Thoracic aorta (tissue), 2 donors: ENCODE measurements at regions not wholly inside any gene's neighbourhood (a gene's known extent, or its start where the extent isn't known, plus 50 kb on each side); places are given as distances from the start of the nearest gene placed in this dataset.

ENCODE experiments used
- ATAC-seq: fragments of 150-250 bp; one replicate; pipeline ENCODE4 v1.8.0; 2017; ENCODE audit warnings: low read depth; ENCODE audit not compliant: insufficient number of reproducible peaks, low FRiP score
- DNase-seq: peaks from one replicate; pipeline ENCODE4 v3.0.0-alpha.2; 2020; ENCODE audit warnings: low spot score
- H3K27ac ChIP-seq, 2 donors: fragments of 200-600 bp; sonication (generic); 1 replicate in 1 of 2; 2 replicates in 1 of 2; pipeline ENCODE4 v1.5.1; 2016; ENCODE audit warnings: mild to moderate bottlenecking in 2 of 2, moderate library complexity in 2 of 2
- H3K27me3 ChIP-seq: fragments of 200-600 bp; sonication (generic); replicated peaks from 2 replicates; pipeline ENCODE4 v1.6.0; 2016; ENCODE audit warnings: mild to moderate bottlenecking; ENCODE audit not compliant: insufficient read depth
- H3K36me3 ChIP-seq: fragments of 200-600 bp; sonication (generic); one replicate; pipeline ENCODE4 v1.5.1; 2016
- H3K4me1 ChIP-seq, 2 donors: fragments of 200-600 bp; sonication (generic); 1 replicate in 1 of 2; 2 replicates in 1 of 2; pipeline versions ENCODE4 v1.5.1 to v1.6.0; 2016; ENCODE audit warnings: low read depth in 2 of 2, mild to moderate bottlenecking in 1 of 2; ENCODE audit not compliant: control insufficient read depth in 1 of 2
- H3K4me3 ChIP-seq: fragments of 200-600 bp; sonication (generic); 2 replicates; pipeline ENCODE4 v1.5.1; 2016; ENCODE audit warnings: mild to moderate bottlenecking
- H3K9me3 ChIP-seq: fragments of 200-600 bp; sonication (generic); 2 replicates; pipeline ENCODE4 v1.5.1; 2016
- TF ChIP-seq, protein P1 (sequence below): fragments of 200-600 bp; sonication (generic); IDR thresholded peaks from one replicate; pipeline ENCODE4 v1.5.1; 2019; ENCODE audit warnings: antibody characterized with exemption

DNA sequence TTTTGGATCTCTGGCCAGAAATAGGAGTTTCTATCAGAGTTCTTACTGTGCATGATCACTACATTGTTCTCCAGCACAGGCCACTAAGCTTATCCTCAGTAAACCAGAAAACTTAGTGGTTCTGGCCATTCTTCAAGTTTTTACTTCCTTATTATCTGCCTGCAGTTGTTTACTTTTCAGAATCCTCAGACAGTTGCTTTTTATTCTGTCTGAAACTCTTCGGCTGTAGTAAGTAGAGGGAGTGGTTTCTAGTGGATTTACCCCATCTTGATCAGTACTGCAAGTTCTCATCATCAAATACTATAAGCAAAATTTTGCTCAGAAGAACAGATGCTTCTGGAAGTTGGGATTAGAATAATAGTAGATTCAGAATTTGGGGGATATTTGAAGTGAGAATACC is 193.0 kb upstream of the RARB start:
- no peaks in the 10 kb centered on the region for H3K36me3 ChIP-seq
- H3K27me3 ChIP-seq = no peaks in the 10 kb centered on the region

DNA sequence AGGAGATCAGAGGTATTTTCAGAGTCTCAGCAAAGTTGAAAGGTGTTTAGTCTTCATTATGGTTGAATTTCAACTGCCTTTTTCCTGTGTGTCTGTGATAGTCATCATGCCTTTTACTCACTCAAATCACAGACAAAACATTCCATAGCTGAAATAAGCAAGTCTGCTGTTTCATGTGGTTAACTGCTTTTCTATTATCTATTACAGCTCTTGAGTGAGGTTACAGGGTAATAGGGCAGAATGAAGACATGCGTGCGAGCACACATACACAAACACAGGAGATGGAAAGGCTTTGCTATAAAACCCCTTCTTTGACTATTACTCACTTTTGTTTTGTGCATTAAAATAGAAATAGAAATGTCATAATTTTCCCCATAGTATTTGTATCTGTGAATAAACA is 192.6 kb upstream of the RARB start:
- no peak for ATAC-seq
- no peak overlapping the region for H3K4me3 ChIP-seq
- no peaks in the 10 kb centered on the region for H3K27me3 ChIP-seq
- TF ChIP-seq, protein P1, sequence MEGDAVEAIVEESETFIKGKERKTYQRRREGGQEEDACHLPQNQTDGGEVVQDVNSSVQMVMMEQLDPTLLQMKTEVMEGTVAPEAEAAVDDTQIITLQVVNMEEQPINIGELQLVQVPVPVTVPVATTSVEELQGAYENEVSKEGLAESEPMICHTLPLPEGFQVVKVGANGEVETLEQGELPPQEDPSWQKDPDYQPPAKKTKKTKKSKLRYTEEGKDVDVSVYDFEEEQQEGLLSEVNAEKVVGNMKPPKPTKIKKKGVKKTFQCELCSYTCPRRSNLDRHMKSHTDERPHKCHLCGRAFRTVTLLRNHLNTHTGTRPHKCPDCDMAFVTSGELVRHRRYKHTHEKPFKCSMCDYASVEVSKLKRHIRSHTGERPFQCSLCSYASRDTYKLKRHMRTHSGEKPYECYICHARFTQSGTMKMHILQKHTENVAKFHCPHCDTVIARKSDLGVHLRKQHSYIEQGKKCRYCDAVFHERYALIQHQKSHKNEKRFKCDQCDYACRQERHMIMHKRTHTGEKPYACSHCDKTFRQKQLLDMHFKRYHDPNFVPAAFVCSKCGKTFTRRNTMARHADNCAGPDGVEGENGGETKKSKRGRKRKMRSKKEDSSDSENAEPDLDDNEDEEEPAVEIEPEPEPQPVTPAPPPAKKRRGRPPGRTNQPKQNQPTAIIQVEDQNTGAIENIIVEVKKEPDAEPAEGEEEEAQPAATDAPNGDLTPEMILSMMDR = no peak
- H3K4me1 ChIP-seq = no peaks in the 10 kb centered on the region
- DNase-seq = no peak
- no peaks in the 10 kb centered on the region for H3K9me3 ChIP-seq
- no peak overlapping the region for H3K27ac ChIP-seq
- H3K36me3 ChIP-seq = no peaks in the 10 kb centered on the region

More for the DNA sequence above, 193.0 kb upstream of the RARB start:
- ATAC-seq (no peak), DNase-seq (no peak)
- Histone ChIP-seq H3K4me3 (no peak overlapping the region), H3K9me3 (no peaks in the 10 kb centered on the region), H3K4me1 (no peaks in the 10 kb centered on the region), H3K27ac (no peak overlapping the region)
- TF ChIP-seq, protein P1 = no peak

DNA sequence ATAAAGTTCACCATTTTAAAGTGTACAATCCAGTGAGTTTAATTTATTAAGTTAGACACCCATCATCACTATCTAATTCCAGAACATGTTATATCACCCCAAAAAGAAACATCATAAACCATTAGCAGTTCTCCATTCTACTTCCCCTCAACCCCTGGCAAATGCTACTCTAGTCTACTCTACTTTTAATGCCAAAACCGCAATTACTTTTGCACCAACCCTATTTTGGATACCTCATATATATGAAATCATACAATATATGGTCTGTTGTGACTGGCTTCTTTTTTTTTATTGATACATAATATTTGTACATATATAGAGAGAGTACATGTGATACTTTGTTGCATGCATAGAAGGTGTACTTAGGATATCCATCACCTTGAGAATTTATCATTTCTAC is 190.5 kb upstream of the RARB start:
- no peak for ATAC-seq
- TF ChIP-seq, protein P1 = no peak

DNA sequence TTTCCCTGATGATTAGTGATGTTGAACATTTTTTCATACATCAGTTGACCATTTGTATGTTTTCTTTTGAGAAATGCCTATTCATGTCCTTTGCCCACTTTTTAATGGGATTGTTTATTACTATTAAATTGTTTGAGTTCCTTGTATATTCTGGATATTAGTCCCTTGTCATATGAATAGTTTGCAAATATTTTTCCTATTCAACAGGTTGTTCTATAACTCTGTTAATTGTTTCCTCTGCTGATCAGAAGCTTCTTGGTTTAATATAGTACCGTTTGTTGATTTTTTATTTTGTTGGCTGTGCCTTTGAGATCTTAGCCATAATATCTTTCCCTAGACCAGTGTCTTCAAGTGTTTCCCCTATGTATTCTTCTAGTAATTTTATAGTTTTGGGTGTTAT is 189.0 kb upstream of the RARB start:
- peaks cover 3% of the 10 kb centered on the region for H3K9me3 ChIP-seq
- H3K27ac ChIP-seq = no peak overlapping the region
- DNase-seq (no peak), ATAC-seq (no peak)
- TF ChIP-seq, protein P1 = no peak
- H3K36me3 ChIP-seq = no peaks in the 10 kb centered on the region
- H3K27me3 ChIP-seq = no peaks in the 10 kb centered on the region
- H3K4me1 ChIP-seq = no peaks in the 10 kb centered on the region
- no peak overlapping the region for H3K4me3 ChIP-seq

More for the DNA sequence above, 190.5 kb upstream of the RARB start:
- H3K4me1 ChIP-seq = no peaks in the 10 kb centered on the region
- H3K4me3 ChIP-seq = no peak overlapping the region
- no peak for DNase-seq
- H3K9me3 ChIP-seq = peaks cover 3% of the 10 kb centered on the region
- H3K27me3 ChIP-seq = no peaks in the 10 kb centered on the region
- no peaks in the 10 kb centered on the region for H3K36me3 ChIP-seq
- H3K27ac ChIP-seq = no peak overlapping the region

DNA sequence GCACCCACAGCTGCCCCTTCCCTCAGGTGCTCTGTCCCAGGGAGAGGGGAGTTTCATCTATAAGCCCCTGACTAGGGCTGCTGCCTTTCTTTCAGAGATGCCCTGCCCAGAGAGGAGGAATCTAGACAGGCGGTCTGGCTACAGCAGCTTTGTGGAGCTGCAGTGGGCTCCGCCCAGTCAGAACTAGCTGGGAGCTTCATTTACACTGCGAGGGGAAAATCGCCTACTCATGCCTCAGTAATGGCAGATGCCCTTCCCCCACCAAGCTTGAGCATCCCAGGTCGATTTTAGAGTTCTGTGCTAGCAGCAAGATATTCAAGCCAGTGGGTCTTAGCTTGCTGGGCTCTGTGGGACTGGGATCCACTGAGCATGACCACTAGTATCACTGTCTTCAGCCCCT is 181.2 kb upstream of the RARB start:
- peaks cover 19% of the 10 kb centered on the region for H3K9me3 ChIP-seq
- TF ChIP-seq, protein P1 = no peak

More for the DNA sequence above, 181.2 kb upstream of the RARB start:
- no peak for ATAC-seq
- Histone ChIP-seq H3K36me3 (no peaks in the 10 kb centered on the region), H3K4me1 (no peaks in the 10 kb centered on the region), H3K4me3 (no peak overlapping the region), H3K27me3 (no peaks in the 10 kb centered on the region), H3K27ac (no peak overlapping the region)
- no peak for DNase-seq
